Ishikawa (cell line): ENCODE measurements at regions not wholly inside any gene's neighbourhood (a gene's known extent, or its start where the extent isn't known, plus 50 kb on each side); places are given as distances from the start of the nearest gene placed in this dataset.

Experiments used
- CEBPB ChIP-seq: IDR thresholded peaks from 2 replicates; pipeline ENCODE4 v1.6.1; 2012
- CREB1 ChIP-seq: IDR thresholded peaks from 2 replicates; pipeline ENCODE4 v1.6.1; 2012; ENCODE audit warnings: low read depth
- EGR1 ChIP-seq: IDR thresholded peaks from 2 replicates; pipeline ENCODE4 v1.6.1; 2012
- EP300 ChIP-seq: IDR thresholded peaks from 2 replicates; pipeline ENCODE4 v1.6.1; 2012; ENCODE audit warnings: borderline replicate concordance
- FOXM1 ChIP-seq: IDR thresholded peaks from 2 replicates; pipeline ENCODE4 v1.6.1; 2012; ENCODE audit warnings: low read depth, borderline replicate concordance
- MAX ChIP-seq: IDR thresholded peaks from 2 replicates; pipeline ENCODE4 v1.6.1; 2012
- NFIC ChIP-seq: IDR thresholded peaks from 2 replicates; pipeline ENCODE4 v1.6.1; 2012
- RAD21 ChIP-seq: IDR thresholded peaks from 2 replicates; pipeline ENCODE4 v1.6.1; 2012; ENCODE audit warnings: low read depth
- REST ChIP-seq: IDR thresholded peaks from 2 replicates; pipeline ENCODE4 v1.6.1; 2012; ENCODE audit warnings: low read depth, mild to moderate bottlenecking
- TAF1 ChIP-seq: IDR thresholded peaks from 2 replicates; pipeline ENCODE4 v1.6.1; 2012; ENCODE audit warnings: low read depth, mild to moderate bottlenecking
- TCF12 ChIP-seq: IDR thresholded peaks from 2 replicates; pipeline ENCODE4 v1.6.1; 2012; ENCODE audit warnings: low read depth
- TEAD4 ChIP-seq: IDR thresholded peaks from 2 replicates; pipeline ENCODE4 v1.6.1; 2012
- USF1 ChIP-seq: IDR thresholded peaks from 2 replicates; pipeline ENCODE4 v1.6.1; 2012
- YY1 ChIP-seq: IDR thresholded peaks from 2 replicates; pipeline ENCODE4 v1.6.1; 2012; ENCODE audit warnings: low read depth
- ZBTB7A ChIP-seq: IDR thresholded peaks from 2 replicates; pipeline ENCODE4 v1.6.1; 2012; ENCODE audit warnings: low read depth

DNA sequence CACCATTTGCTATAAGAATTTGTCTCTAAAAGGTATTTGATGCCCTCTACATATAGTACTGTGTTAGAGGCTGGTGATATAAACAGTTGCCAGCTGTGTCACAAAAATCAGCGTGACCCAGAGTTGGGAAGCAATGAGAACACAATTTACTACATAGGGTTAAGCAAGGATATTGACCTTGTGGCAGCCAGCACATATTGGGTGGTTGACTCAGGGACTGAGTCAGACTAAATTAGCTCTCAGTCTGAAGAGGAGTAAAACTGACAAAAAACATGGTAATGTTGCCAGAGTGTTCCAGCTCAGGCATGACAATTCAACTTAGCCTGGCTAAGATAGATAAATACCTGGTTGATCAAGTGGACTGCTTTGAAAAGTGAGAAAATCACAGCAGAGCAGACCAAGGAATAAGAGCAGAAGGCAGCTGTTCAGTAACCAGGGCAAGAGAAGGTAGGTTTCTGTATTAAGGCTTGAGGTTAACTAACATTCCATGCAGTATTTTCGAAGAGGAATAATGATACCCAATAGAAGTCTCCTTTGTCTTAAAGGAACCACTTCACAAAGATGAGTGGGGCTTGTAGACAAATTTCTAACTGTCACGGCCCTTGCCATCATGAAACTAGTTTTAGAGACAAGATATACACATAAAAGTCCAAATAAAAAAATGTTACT lies 108.2 kb upstream of the ERBB4 start:
- TF ChIP-seq TCF12 (no peak), YY1 (no peak), NFIC (no peak), REST (no peak), MAX (no peak)

- TF ChIP-seq EP300 = no peak
These were observed 105.7 kb upstream of the ERBB4 start for GRCh38 chr2:212644195-212644837.

DNA sequence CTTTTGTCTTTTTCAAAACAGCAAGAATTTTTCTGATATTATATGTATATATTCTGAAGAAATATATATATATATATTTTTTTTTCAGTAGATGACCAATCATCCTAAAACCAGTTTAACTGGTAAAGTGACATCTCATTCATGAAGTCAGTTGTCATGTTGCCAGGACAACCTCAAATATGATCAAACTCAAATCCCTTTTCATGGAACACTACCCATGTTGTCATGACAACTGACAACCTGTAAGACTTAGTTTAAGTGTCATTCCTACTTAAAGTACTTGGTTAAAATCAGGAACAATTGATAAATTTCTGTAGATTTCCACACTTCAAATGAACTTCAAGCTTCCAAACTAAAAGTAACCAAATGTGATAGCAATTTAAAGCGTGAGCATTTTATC lies 101.8 kb upstream of the ERBB4 start:
- TF ChIP-seq NFIC (0 out of 2 replicates have a peak, but pooled peaks have one; percentile 9), CREB1 (no peak), MAX (no peak)

DNA sequence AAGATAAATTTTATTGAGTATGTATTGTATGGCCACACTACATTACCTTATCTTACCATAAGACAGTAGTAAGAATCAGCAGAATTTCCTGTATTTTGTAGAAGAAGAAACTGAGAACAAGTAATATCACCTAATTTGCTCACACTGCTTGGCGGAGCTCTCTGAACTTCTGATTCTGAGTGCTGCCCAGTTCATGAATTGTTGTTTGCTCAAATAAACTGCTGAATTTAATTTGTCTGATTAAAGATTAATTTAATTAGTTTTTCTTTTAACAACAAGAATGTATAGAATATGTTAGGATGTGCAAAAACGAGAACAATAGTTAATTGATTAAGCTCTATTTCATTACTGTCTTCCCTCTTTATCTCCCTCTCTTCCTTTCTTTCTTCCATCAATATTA lies 100.1 kb upstream of the ERBB4 start:
- TF ChIP-seq TEAD4 (no peak), EP300 (no peak), ZBTB7A (no peak), FOXM1 (no peak), CREB1 (no peak), EGR1 (no peak), CEBPB (no peak), YY1 (no peak), TCF12 (no peak), REST (no peak), TAF1 (no peak), MAX (no peak), NFIC (no peak), RAD21 (no peak), USF1 (no peak)

DNA sequence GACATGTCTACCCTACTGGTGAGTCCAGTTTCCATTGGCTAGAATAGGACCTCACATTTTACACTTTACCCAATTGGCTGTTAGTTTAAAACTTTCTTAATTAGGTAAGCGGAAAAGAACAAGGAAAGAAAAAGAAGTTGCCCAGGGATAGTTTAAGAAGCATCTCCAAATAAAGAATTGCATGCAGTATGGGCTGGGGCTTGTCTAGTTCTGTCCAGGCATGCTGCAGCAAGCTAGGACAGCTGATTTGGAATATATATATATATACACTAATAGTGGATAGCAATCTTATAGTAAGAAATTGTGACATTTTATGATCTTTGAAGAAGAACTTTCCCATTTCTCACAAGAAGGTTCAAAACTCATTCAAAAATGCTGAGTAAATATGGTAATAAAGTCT lies 90.0 kb upstream of the ERBB4 start:
- TF ChIP-seq MAX (no peak), FOXM1 (no peak), USF1 (no peak), EGR1 (no peak), REST (no peak), NFIC (no peak)
